HG03457 (cell line): ENCODE measurements at regions not wholly inside any gene's neighbourhood (a gene's known extent, or its start where the extent isn't known, plus 50 kb on each side); places are given as distances from the start of the nearest gene placed in this dataset.

Experiments used
- ATAC-seq: cut with Tn5 transposase; IDR thresholded peaks from one replicate; pipeline ENCODE4 v1.9.1; 2021; ENCODE audit warnings: moderate number of reproducible peaks; ENCODE audit not compliant: unreplicated experiment

DNA sequence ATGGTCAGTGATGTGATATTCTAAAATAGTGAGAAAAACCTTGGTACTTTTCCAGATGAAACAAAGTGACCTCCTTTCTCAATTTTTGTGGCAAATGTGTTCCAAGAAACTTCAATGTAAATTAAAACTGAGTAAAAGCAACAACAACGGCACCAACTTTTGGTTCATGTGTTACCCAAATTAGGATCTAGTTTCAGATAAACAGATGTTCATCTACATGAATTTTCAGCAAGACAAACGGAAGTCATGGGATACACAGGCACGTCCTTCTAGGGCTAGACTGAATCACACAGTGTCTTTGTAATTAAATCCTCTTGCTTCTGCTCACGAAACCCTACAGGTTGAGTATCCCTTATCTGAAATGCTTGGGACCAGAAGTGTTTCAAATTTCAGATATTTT, 915.2 kb downstream of the TFAP2A start:
- ATAC-seq: no peak

DNA sequence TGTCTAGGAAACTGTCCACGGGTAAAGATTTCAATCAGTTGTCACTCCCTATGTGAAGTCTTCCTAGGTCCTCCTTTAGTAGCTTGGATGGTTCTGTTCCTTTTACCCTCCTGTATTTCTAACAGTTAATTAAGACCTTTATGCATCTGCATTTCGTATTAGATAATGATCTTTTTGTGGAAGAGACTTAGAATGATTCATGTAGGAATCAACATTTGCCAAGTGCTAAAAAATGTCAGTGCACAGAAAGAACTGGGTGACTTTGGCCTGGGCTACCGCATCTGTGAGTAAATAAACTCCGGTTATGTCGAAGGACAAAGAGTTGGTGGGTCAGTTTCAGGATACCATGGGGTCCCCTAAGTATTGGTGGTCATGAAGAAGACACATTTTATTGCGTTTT, 918.0 kb downstream of the TFAP2A start:
- ATAC-seq: no peak

DNA sequence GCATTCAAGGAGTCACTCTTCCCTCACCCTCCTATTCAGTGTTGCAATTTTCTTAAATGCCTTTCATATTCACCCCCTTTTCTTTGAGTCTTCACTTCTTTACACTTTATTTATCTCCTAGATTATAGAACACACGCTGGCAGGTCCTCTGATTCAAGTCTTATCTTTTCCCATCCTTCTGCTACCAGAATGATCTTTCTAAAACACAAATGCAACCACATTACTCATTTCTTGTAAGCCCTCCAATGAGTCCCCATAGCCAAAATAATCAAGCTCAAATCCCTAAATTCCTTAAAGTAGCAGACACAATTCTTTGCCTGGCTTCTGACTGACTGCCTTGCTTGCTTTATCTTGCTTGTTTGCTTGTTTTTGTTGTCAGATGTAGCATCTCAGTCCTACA, 920.0 kb downstream of the TFAP2A start:
- ATAC-seq: no peak

DNA sequence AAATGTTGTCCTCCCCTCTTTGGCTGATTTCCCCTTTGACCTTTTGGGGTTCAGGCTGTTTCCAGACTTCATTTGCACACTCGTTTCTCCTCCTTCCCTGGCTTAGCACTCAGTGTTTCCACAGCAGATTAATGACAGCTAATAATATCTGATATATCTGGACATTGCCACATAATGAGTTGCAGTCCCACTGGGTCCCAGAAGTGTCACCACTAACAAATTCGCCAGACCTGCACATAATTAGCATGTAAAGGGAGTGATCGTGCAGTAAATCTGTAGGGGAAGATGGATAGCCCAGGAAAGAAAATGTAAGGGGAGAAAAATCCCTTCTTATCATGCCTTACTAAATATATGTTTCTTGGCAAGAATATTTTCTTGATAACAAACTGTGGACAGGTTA, 922.1 kb downstream of the TFAP2A start:
- no peak for ATAC-seq

DNA sequence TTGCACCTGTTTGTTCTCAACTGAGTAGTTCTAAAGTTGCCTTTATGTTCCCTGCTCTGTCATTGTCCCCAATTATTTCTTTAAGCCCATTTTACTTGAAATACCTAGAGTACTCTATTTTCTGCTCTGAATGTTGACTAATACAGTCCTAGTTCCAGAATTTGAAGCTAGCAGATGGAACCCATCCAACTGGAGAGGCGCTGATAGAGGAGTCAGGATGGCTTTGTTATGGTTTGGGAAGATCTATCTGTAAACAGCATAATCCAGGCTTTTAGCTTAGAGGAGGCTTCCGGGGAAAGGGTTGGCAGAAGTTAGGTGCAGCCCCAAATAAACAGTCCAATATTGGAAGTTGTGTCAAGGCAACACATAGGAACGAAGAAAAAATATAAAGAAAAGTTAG, 927.7 kb downstream of the TFAP2A start:
- no peak for ATAC-seq

DNA sequence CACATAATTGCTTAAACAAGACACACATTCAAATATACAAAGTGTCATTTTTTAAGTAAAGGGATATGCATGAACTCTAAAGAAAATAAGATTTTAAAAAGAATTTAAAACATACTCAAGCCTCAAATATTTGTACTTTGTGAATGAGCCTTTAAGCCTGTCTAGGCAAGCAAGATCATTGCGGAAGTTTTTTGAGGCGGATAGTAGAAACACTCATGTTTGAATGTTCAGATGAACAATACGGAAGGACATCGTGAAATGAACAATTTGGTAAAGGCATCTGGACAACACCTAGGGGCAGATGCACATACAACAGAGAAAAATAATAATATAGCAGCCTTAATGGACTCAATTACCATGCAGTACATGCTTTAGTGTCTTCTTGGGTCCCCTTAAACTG, 928.9 kb downstream of the TFAP2A start:
- ATAC-seq: no peak

DNA sequence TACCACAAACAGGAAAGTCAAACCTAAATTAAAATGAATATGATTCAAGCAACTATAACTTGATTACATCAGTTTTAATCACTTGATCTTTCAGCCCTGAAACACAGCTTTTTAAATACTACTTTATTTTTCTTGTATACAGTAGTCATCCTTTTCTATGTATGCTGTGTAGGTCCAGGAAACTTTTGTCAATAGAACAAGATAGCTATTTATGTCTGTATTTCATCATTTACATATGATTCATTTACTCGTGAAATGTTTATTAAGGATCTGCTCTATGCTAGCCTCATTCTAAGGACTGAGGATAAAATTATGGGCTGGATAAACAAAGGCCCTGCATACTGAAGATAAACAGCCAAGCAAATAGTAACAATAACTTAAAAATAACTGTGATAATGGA, 930.2 kb downstream of the TFAP2A start:
- no peak for ATAC-seq

DNA sequence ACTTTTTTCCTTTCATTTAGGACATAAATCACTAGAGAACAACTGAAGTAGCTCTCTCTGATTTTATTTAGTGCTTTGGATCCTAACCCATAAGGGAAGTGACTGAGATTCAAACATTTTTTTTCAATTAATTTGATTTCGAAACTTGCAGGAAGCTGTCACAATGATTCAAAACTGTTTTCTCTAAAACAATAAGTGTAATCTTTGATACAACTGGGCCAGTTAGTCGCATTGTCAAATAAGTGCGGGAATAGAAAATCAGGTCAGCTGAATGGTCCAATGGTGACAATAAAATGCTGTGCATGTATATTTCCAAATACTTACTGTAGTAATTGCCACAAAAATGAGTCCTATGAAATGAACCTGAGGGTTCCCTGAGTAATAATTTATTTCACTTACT, 930.8 kb downstream of the TFAP2A start:
- no peak for ATAC-seq

DNA sequence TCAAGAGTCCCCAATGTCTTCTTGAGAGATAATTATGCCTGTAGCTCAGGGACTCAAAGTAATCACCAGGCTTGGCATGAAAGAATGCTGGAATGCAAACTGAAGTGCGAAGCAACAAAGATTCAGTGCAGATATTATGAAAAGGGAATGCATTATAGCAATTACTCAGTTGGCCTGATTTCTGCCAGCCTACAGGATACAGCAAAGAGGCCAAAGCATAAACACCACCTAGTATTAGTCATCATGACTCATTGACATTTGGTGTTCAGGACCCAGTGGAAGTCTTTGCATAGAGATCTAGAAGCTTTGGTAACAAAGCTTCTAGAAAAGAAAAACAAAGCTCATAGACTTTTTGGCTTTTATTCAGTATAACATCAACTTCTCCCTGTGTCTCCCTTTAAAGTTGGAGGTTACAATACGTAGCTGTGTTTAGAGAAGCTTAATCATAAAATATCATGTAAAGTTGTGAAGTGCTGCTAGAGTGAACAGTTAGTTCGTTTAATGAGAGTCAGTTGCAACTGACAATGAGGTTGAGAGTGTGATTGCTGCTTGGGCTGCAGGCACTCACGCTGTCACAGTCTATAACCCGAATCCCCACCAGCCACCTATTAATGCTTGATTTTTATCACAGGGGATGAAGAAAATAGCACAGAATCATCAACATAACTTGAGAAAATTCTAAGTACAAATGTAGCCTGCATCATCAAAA, 932.7 kb downstream of the TFAP2A start:
- ATAC-seq: no peak

DNA sequence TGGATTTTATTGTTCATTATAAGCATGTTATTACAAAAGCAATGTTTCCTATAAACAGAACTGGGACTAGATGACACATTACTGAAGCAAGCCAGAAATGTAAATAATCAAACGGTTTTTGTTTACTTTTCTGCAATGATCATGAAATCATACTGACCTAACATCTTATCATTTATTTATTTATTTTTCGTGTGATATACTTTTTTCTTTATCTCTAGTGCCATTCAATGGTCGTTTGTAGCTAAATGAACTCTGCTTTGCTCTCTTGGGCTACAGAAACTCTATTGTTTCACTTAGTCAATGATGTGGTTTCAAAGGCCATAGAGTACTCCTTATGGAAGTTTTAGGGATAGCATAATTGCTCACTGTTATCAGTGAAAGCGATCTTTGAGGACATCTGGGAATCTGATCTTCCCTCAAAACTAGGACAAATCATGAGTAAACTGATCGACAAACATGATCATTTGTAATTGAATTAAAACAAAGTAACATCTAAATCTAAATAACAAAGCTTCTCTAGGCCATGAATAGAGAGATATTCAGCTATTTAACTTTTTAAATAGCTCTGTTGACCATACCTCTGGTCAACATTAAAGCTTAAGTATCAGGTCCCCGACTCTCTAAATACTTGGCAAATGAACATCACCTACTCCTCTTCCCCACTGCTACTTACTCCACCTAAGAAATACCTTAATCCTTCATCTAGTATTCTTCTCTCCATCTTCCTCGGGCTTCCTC, 933.4 kb downstream of the TFAP2A start:
- ATAC-seq: no peak

DNA sequence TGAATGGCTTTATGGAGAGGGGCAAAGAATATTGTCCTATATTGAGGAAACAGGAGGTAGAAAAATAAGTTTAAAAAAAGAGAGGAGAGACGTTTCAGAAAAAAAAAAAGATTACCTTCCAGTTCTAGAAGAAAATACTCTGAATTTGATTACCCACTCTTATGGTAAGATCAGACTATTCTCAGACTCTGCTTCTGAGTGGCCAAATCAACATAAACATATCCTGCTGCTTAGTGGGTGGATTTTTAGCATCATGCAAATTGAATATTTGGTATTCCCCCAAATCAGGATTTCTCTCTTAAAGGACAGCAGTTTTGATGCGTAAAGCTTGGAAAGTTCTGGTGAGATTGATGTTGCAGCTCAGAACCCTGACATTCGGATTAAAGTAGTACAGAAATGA, 946.6 kb downstream of the TFAP2A start:
- no peak for ATAC-seq

DNA sequence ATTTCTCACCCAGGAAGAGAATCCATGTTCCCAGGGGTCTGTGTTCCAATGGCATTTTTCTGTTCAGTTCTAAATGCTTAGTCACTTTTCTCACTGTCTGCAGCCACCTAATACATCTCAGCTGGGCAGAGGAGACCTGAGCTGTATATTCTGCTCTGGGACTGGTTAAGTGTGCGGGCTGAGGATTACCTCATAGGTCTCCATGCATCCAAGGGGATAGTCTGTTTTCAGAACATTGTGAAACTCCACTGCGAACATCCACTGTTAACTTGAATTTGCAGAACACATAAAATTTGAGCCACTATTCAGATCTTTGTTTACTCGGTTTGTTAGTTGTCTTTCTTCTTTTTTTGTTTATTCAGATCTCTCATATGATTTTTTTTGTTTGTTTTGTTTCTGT, 947.1 kb downstream of the TFAP2A start:
- ATAC-seq: no peak

DNA sequence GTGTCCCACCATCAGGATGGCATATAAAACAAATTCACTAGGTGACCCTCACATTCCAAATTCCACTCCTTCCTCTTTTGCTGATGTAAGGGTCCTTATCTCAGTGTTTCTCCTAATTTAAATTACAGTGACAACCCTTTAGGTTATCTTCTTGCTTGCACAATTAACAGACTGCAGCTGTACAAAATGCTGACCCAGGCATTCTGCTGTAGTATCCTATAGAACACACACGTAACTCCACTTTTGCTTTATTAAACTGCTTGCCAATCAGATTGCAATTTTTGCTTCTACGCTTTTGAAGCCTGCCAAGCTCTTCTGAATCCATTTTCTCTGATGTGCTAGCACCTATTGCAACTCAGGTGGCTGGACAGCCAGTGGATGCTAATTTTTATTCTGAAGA, 950.3 kb downstream of the TFAP2A start:
- no peak for ATAC-seq

DNA sequence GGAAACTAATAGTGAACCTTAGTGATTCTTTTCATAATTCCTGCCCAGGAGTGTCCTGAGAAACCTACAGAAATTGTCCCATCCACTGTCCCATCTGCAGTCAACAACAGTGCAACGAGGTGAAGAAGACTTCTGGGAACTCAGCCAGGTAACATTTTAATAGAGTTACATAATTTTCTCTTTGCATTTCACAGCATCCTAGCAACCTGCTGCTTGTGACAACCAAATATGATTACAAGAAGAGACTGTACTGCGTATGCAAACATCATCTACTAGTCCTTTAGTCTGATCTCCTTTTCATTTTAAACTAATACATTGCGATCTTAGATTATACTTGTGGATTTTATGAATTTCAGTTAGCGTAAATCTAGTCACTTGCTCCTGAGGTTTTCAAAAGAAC, 951.6 kb downstream of the TFAP2A start:
- ATAC-seq: no peak

DNA sequence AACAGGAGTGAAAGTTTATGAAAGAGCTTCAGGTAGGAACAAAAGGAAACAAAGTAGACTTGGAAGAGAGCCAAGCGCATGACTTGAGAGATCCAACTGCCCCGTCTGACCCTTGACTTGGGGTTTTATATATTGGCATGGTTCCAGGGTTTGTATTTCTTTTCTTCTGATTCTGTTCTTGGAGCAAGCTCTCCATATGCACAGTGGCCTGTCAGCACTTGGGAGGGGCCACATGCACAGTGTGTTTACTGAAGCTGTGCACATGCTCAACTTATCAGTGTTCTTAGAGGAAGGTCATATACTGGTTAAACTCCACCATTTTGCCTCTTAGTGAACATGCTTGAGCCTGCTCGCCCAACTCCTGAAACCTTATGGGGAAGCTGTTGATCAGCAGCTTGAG, 953.7 kb downstream of the TFAP2A start:
- no peak for ATAC-seq

DNA sequence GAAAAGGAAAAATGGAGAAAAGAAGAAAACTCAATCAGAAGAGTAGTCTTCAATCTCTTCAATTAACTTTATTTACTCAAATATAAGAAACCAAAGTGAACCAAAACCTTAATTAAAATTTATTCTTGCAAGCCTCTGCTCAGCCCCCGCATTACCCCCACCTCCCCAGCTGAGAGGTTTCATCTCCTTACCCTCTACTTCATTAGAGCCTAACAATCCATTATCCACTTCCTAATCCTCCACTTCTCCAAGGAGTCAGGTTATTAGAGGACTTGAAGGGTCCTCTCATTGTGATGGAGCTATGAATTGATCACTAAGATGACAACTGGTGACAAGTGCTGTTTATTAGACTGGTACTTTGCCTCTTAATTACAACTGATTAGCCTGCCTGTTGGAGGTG, 956.5 kb downstream of the TFAP2A start:
- ATAC-seq: no peak

DNA sequence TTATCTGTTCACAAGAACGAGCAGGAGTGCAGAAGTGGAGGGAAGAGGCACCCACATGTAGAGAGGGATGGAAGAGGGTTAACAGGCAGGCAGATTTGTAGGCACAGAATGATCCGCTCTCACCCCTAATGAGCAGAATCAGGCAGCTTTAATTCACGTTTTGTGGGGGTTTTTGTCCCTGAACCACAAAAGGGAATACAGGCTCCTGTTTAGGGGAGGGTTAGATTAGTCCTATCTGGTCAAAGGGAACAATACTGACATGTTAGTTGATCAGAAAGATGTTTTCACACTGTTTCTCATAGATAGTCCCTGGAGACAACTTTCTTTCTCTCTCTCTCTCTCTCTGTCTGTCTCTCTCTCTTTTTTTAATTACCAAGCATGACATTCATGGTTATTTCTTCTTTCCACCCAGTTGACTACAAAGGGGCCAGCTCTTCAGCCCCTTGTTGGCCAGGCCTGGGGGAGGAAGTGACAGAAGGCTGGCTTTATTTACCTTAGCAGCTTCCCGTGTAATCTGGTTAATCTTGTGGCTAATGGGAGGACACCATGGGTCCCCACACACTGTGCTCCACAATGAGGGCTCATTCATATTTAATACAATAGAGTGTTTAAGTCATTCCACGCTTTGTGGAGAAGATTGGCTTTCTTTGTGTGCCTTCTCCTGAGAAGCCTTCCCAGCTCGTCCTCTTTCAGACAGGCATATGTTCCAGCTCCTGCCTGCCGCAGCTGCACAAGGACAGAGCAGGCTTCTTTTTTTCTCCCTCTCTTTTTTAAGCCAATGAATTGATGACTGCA, 958.8 kb downstream of the TFAP2A start:
- ATAC-seq: no peak

DNA sequence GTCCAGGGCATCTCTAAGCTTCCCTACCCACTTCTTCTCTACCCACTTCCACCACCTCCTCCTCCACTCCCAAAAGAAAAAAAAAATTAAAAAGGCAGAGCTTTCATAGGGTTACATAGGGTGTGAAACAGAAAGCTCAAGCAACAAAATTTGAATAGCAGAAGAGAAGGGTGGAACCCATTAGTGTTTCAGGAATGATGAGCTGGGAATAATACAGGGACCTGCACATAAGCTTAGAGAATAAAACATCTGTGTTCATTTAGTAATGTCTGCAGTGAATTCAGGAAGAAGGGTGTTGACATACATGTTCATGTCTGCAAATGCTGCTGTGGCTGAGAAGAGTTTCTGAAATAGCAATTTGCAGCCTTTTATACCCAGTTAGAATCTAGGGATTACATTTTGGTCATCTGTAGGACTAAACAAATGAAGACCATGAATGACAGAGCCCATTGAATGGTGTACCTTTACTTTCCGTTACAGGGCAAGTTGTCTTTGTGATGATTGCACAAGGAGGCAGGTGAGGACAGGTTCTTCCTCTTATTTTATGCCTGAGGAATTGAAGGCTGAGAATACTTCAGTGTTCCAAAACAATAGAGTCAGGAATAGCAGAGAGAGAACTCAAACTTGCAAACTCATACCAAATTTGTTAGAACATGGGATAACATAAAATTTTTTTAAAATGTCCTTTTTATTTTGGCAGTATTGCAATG, 975.1 kb downstream of the TFAP2A start:
- no peak for ATAC-seq

DNA sequence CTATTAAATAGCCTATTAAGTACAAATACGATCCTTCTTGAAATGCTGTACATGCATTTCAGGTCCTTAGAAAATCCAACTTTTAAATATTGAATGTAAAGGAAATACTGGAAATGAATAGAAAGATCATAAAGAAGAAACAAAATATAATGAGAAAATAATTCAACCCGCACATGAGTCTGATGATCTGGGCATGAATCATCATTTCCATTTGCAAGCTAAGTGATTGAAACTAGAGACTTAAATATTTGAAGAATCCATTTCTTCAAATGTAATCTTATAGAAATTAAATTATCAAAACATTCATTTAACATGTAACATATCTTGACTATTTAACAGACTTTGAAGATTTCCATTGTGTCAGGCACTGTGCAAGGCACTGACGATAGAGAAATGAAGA, 977.0 kb downstream of the TFAP2A start:
- ATAC-seq: no peak

DNA sequence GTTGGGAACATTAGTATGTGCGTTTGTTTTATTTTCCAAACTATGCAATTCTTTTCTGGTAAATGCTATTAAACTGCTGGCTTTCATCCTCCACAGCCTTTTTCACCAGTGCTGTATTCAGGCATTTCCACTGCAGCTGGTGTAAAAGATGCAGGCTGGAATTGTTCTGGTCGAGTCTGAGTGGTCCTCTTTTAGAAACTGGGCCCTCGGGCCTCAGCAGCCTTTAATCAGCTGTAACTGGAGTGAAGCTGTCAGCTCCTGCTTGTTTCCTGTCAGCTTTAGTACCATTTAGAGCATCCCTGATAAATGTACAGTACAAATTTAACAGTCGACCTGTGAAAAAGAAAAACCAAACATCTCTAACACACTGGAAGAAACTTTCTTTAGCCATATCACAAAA, 979.6 kb downstream of the TFAP2A start:
- no peak for ATAC-seq

DNA sequence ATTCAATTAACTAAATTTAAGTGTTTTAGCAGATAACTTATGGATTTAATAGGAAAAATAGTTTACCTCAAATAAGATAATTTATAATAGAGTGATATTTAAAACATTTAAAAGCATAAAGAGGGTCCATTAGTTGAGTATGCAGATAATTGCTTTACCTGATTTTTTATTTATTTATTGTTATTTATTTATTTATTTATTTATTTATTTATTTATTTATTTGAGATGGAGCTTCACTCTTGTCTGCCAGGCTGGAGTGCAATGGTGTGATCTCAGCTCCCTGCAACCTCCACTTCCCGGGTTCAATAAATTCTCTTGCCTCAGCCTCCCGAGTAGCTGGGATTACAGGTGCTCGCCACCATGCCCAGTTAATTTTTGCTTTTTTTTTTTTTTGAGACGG, 982.9 kb downstream of the TFAP2A start:
- ATAC-seq: no peak
